B cell (primary cell): ENCODE measurements at regions not wholly inside any gene's neighbourhood (a gene's known extent, or its start where the extent isn't known, plus 50 kb on each side); places are given as distances from the start of the nearest gene placed in this dataset.

Experiments used
- ATAC-seq: fragments of 200-7000 bp; cut with Tn5 transposase; one replicate; pipeline ENCODE4 v1.10.0; 2021; ENCODE audit warnings: low read depth, mild to moderate bottlenecking, moderate number of reproducible peaks, moderate library complexity
- CTCF ChIA-PET: fragments of 350-600 bp; sonication (Branson Sonifier 250); formaldehyde crosslinking; loops from one replicate; lab custom pipeline; 2021; ENCODE audit warnings: antibody characterized with exemption, inconsistent platforms; lab: Charles Lee
- POLR2A ChIA-PET: fragments of 350-600 bp; sonication (Branson Sonifier 250); formaldehyde crosslinking; loops from one replicate; lab custom pipeline; 2021; ENCODE audit warnings: antibody characterized with exemption; lab: Charles Lee
- DNase-seq: peaks from one replicate; pipeline ENCODE4 v3.0.0; 2013
- H2AFZ ChIP-seq: 2 replicates; pipeline ENCODE4 v1.6.1; 2012; ENCODE audit warnings: mild to moderate bottlenecking, low read depth, low read length; ENCODE audit not compliant: insufficient read depth, poor library complexity, severe bottlenecking
- H3K27ac ChIP-seq, 2 donors: 1 replicate in 1 of 2; 2 replicates in 1 of 2; pipeline ENCODE4 v1.5.1; 2012 to 2013; ENCODE audit warnings: low read length in 2 of 2, mild to moderate bottlenecking in 2 of 2, moderate library complexity in 1 of 2
- H3K27me3 ChIP-seq, 4 experiments: fragments of 200-600 bp in 1 of 4; sonication (generic) in 1 of 4; replicated peaks in 1 of 4; 1 replicate in 2 of 4; 2 replicates in 2 of 4; pipeline versions ENCODE4 v1.6.1 to v1.7.0; 2013 to 2016; ENCODE audit warnings: low read length in 3 of 4, mild to moderate bottlenecking in 2 of 4, mixed read lengths in 1 of 4, moderate library complexity in 1 of 4; ENCODE audit not compliant: insufficient read depth in 4 of 4, control insufficient read depth in 3 of 4; ENCODE audit errors: control extremely low read depth in 1 of 4
- H3K36me3 ChIP-seq, 2 experiments: replicated peaks in 1 of 2; 1 replicate in 1 of 2; 2 replicates in 1 of 2; pipeline versions ENCODE4 v1.6.1 to v1.7.1; 2013; ENCODE audit warnings: low read length in 1 of 2; ENCODE audit not compliant: insufficient read depth in 2 of 2, control insufficient read depth in 1 of 2; ENCODE audit errors: control extremely low read depth in 1 of 2, extremely low read depth in 1 of 2
- H3K4me1 ChIP-seq, 2 donors: fragments of 200-600 bp in 1 of 2; sonication (generic) in 1 of 2; 1 replicate in 1 of 2; 2 replicates in 1 of 2; pipeline versions ENCODE4 v1.5.1 to v1.6.1; 2013 to 2017; ENCODE audit warnings: low read length in 2 of 2; ENCODE audit not compliant: control insufficient read depth in 2 of 2, insufficient read depth in 2 of 2
- H3K4me2 ChIP-seq: replicated peaks from 2 replicates; pipeline ENCODE3; 2012; ENCODE audit warnings: mild to moderate bottlenecking, low read depth, low read length; ENCODE audit not compliant: poor library complexity, severe bottlenecking
- H3K4me3 ChIP-seq, 5 experiments: fragments of 200-600 bp in 1 of 5; sonication (generic) in 1 of 5; 1 replicate in 3 of 5; 2 replicates in 2 of 5; pipeline versions ENCODE4 v1.5.1 to v1.7.0; 2011 to 2016; ENCODE audit warnings: low read length in 4 of 5, mild to moderate bottlenecking in 4 of 5, low read depth in 2 of 5, control low read depth in 1 of 5, moderate library complexity in 1 of 5; ENCODE audit not compliant: insufficient read depth in 1 of 5; ENCODE audit errors: control extremely low read depth in 1 of 5, extremely low read depth in 1 of 5
- H3K79me2 ChIP-seq: fragments of 200-600 bp; sonication (generic); one replicate; pipeline ENCODE4 v1.6.0; 2016; ENCODE audit warnings: low read length; ENCODE audit not compliant: control insufficient read depth, insufficient read depth
- H3K9ac ChIP-seq: fragments of 200-600 bp; sonication (generic); 2 replicates; pipeline ENCODE4 v1.6.1; 2017; ENCODE audit warnings: mild to moderate bottlenecking, low read length, moderate library complexity
- H3K9me3 ChIP-seq, 3 donors: one replicate each; pipeline versions ENCODE4 v1.6.1 to v1.7.1; 2013; ENCODE audit warnings: low read length in 2 of 3; ENCODE audit not compliant: control insufficient read depth in 2 of 3, insufficient read depth in 1 of 3; ENCODE audit errors: control extremely low read depth in 1 of 3
- H4K20me1 ChIP-seq: 2 replicates; pipeline ENCODE4 v1.6.0; 2012; ENCODE audit warnings: mild to moderate bottlenecking, low read length; ENCODE audit not compliant: insufficient read depth, control insufficient read depth, poor library complexity, severe bottlenecking
- H3K27ac Mint-ChIP-seq: one replicate; pipeline ENCODE4 v1.8.0; 2021; ENCODE audit warnings: mixed read lengths
- H3K27me3 Mint-ChIP-seq: one replicate; pipeline ENCODE4 v1.8.0; 2021; ENCODE audit warnings: mixed read lengths
- H3K4me1 Mint-ChIP-seq: one replicate; pipeline ENCODE4 v1.8.0; 2021; ENCODE audit warnings: mixed read lengths
- H3K4me3 Mint-ChIP-seq: one replicate; pipeline ENCODE4 v1.8.0; 2021; ENCODE audit warnings: mixed read lengths
- H3K9me3 Mint-ChIP-seq: one replicate; pipeline ENCODE4 v1.8.0; 2022; ENCODE audit warnings: mixed read lengths; ENCODE audit not compliant: insufficient read depth
- CTCF ChIP-seq: fragments of 200-600 bp; IDR thresholded peaks from one replicate; pipeline ENCODE4 v1.8.0; 2022; ENCODE audit warnings: antibody characterized with exemption, mild to moderate bottlenecking
- EZH2 ChIP-seq: IDR thresholded peaks from 2 replicates; pipeline ENCODE4 v1.6.1; 2012; ENCODE audit warnings: borderline replicate concordance, low read depth, mild to moderate bottlenecking, moderate library complexity, low read length; ENCODE audit not compliant: insufficient read depth, poor library complexity, severe bottlenecking
- WGBS: methylation state at CpG from one replicate; pipeline ENCODE4 v1.1.5; 2013; ENCODE audit warnings: missing lambda C conversion rate; ENCODE audit not compliant: insufficient coverage; 5-methylcytosine and 5-hydroxymethylcytosine counted together
- intact Hi-C: fragments of 100-400 bp; cut with micrococcal nuclease; formaldehyde crosslinking; loops from one replicate; pipeline ENCODE4 v1.10.0; 2022

- H2AFZ ChIP-seq = no peak overlapping the region
- 88% methylated on average over 1 of the region's 2 CpGs for WGBS
- no peaks in the 10 kb centered on the region for H3K9me3 ChIP-seq
- ChIA-PET POLR2A (no interaction called here), CTCF (no interaction called here)
- H4K20me1 ChIP-seq = no peaks in the 10 kb centered on the region
- H3K4me2 ChIP-seq = no peak overlapping the region
- no peak overlapping the region for H3K27ac ChIP-seq
- intact Hi-C loops = no loop called here
- no peaks in the 10 kb centered on the region for H3K9me3 Mint-ChIP-seq
- ATAC-seq (no peak), DNase-seq (no peak)
- H3K9ac ChIP-seq = no peak overlapping the region
- H3K27me3 ChIP-seq = no peaks in the 10 kb centered on the region
- H3K27me3 Mint-ChIP-seq = peaks cover 14% of the 10 kb centered on the region
- no peaks in the 10 kb centered on the region for H3K4me1 Mint-ChIP-seq
- no peaks in the 10 kb centered on the region for H3K4me1 ChIP-seq
- no peak overlapping the region for H3K4me3 ChIP-seq
- no peaks in the 10 kb centered on the region for H3K79me2 ChIP-seq
- H3K36me3 ChIP-seq = no peaks in the 10 kb centered on the region
- no peak overlapping the region for H3K4me3 Mint-ChIP-seq
- TF ChIP-seq EZH2 (no peak), CTCF (no peak)
- H3K27ac Mint-ChIP-seq = no peak overlapping the region
Measured at GRCh38 chr15:91420689-91421088, 320.6 kb downstream of the SV2B start.

GRCh38 chr15:91422797-91423196 is 322.7 kb downstream of the SV2B start:
- Mint-ChIP-seq H3K4me3 (no peak overlapping the region), H3K27me3 (peaks cover 14% of the 10 kb centered on the region), H3K9me3 (no peaks in the 10 kb centered on the region), H3K27ac (no peak overlapping the region), H3K4me1 (no peaks in the 10 kb centered on the region)
- DNase-seq = no peak
- H3K27ac ChIP-seq = no peak overlapping the region
- H3K9ac ChIP-seq = no peak overlapping the region
- TF ChIP-seq EZH2 = no peak
- TF ChIP-seq CTCF = no peak
- H3K4me3 ChIP-seq = no peak overlapping the region
- H2AFZ ChIP-seq = no peak overlapping the region
- no peaks in the 10 kb centered on the region for H3K36me3 ChIP-seq
- H3K4me2 ChIP-seq = no peak overlapping the region
- ATAC-seq = no peak
- intact Hi-C loops = no loop called here
- no peaks in the 10 kb centered on the region for H3K9me3 ChIP-seq
- WGBS = 80% methylated on average over 1 of the region's 1 CpG
- ChIA-PET CTCF (no interaction called here), POLR2A (no interaction called here)
- H4K20me1 ChIP-seq = no peaks in the 10 kb centered on the region
- no peaks in the 10 kb centered on the region for H3K27me3 ChIP-seq
- no peaks in the 10 kb centered on the region for H3K4me1 ChIP-seq
- H3K79me2 ChIP-seq = no peaks in the 10 kb centered on the region
